ENCODE measurements at regions not wholly inside any gene's neighbourhood (a gene's known extent, or its start where the extent isn't known, plus 50 kb on each side); places are given as distances from the start of the nearest gene placed in this dataset.

DNA sequence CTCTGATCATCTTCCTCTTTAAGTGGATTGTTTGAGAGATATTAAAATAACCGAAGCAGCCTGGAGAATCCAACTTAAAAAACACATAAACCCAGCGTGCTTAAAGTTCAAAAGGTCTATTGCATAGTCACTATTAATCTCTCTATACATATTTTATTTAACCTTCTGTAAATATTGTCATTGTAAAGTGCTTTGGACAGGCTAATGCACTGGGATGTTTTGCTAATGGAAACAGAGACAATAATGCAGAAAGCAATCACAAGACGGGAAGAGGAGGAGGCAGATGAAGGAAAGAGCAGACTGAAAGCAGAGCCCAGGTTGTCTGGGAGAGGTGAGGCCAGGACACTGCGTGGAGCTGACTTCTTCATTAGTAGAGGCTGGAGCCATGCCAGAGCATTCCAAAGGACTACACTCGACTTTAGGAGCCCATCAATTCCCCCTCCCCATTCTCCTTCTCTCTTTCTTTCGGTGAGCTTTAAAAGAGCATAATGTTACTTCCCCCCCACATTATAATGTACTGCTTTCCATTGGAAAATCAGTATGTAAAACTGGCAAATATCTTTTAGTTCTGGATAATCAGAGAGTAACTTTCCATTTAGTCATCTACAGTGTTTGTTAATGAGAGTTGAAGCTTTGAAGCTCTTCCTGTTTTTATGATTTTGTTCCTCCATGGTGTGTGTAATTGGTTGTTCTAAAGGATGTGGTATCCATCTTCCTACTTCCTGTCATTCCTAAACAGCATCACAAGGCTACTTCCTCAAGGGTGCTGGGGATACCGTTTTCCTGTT is 307.3 kb upstream of the MPDZ start:
- TF ChIP-seq EZH2phosphoT487 (IDR thresholded peaks at IDR 0.05; ENCODE audit: insufficient read depth, low read depth) (no peak), EZH2 (IDR thresholded peaks at IDR 0.05; ENCODE audit: insufficient read depth, poor library complexity, severe bottlenecking) (no peak)

Measured in GM23248 (cell line).